ENCODE measurements at regions not wholly inside any gene's neighbourhood (a gene's known extent, or its start where the extent isn't known, plus 50 kb on each side); places are given as distances from the start of the nearest gene placed in this dataset.
A peak's percentile ranks its signal among the peaks of the same experiment; 100 is the strongest.
"Not testable (repeated sequence)": the region's sequence is repeated elsewhere in the genome, so short reads cannot be mapped to it uniquely, and the experiment has no call there.

- H3K9me3 Mint-ChIP-seq = no peaks in the 10 kb centered on the region
- no peak overlapping the region for H3K27ac Mint-ChIP-seq
- H3K4me3 Mint-ChIP-seq = no peak overlapping the region
- ATAC-seq (replicated peaks in 1 of 2) (no peak), DNase-seq (no peak)
- no peaks in the 10 kb centered on the region for H3K4me1 Mint-ChIP-seq (ENCODE audit: low read depth)
- H3K27me3 Mint-ChIP-seq (ENCODE audit: low read depth) = peaks cover 10% of the 10 kb centered on the region
- H3K36me3 Mint-ChIP-seq (ENCODE audit: insufficient read depth in 2 of 2) = no peaks in the 10 kb centered on the region
These were observed 76.5 kb upstream of the RAPGEF2 start for GRCh38 chr4:159026329-159026728.

GRCh38 chr4:159027535-159027934 is 75.3 kb upstream of the RAPGEF2 start:
- Mint-ChIP-seq H3K4me3 (no peak overlapping the region), H3K4me1 (ENCODE audit: low read depth) (no peaks in the 10 kb centered on the region), H3K9me3 (no peaks in the 10 kb centered on the region), H3K27me3 (ENCODE audit: low read depth) (peaks cover 16% of the 10 kb centered on the region), H3K27ac (no peak overlapping the region), H3K36me3 (ENCODE audit: insufficient read depth in 2 of 2) (no peaks in the 10 kb centered on the region)
- ATAC-seq (replicated peaks in 1 of 2) (no peak), DNase-seq (no peak)

GRCh38 chr4:159029481-159029880 is 73.4 kb upstream of the RAPGEF2 start:
- H3K27ac Mint-ChIP-seq = no peak overlapping the region
- peaks cover 11% of the 10 kb centered on the region for H3K27me3 Mint-ChIP-seq (ENCODE audit: low read depth)
- ATAC-seq (replicated peaks in 1 of 2) = no peak

GRCh38 chr4:159030297-159030696 is 72.6 kb upstream of the RAPGEF2 start:
- not testable (repeated sequence) for H3K4me1 Mint-ChIP-seq (ENCODE audit: low read depth); H3K9me3 Mint-ChIP-seq; H3K4me3 Mint-ChIP-seq; DNase-seq; H3K27ac Mint-ChIP-seq; ATAC-seq (replicated peaks in 1 of 2); H3K36me3 Mint-ChIP-seq (ENCODE audit: insufficient read depth in 2 of 2)
- H3K27me3 Mint-ChIP-seq (ENCODE audit: low read depth) = peaks cover 12% of the 10 kb centered on the region

More at GRCh38 chr4:159029481-159029880, 73.4 kb upstream of the RAPGEF2 start:
- H3K36me3 Mint-ChIP-seq (ENCODE audit: insufficient read depth in 2 of 2) = peaks cover 0 to 2% of the 10 kb centered on the region in 2 donors
- H3K4me1 Mint-ChIP-seq (ENCODE audit: low read depth) = no peaks in the 10 kb centered on the region
- H3K4me3 Mint-ChIP-seq = no peak overlapping the region
- DNase-seq = no peak
- H3K9me3 Mint-ChIP-seq = no peaks in the 10 kb centered on the region

DNA sequence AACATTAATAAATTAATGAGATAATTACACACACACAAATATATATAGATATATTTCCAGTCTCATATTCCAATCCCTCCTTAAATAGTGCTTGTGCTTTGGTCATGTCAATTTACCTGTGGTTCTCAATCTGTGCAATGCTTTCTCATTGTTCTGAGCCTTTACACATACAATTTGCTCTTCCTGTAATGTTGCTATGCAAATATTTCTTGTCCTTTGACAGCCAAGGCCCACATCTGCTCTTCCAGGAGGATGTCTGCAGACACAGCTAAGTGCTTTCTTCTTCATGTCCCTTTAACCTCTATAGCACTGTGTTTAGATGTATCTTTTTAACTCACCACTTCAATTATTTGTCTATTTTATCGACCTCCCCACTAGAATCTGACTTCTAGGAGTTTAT is 67.3 kb upstream of the RAPGEF2 start:
- Mint-ChIP-seq H3K36me3 (ENCODE audit: insufficient read depth in 2 of 2) (peaks cover 0 to 2% of the 10 kb centered on the region in 2 donors), H3K4me3 (no peak overlapping the region)

GRCh38 chr4:159038536-159038935 is 64.3 kb upstream of the RAPGEF2 start:
- no peak for DNase-seq
- peaks cover 4% of the 10 kb centered on the region for H3K4me1 Mint-ChIP-seq (ENCODE audit: low read depth)
- H3K36me3 Mint-ChIP-seq (ENCODE audit: insufficient read depth in 2 of 2) = no peaks in the 10 kb centered on the region
- H3K27me3 Mint-ChIP-seq (ENCODE audit: low read depth) = peaks cover 61% of the 10 kb centered on the region
- no peak overlapping the region for H3K4me3 Mint-ChIP-seq
- H3K9me3 Mint-ChIP-seq = no peaks in the 10 kb centered on the region
- H3K27ac Mint-ChIP-seq = no peak overlapping the region
- no peak for ATAC-seq (replicated peaks in 1 of 2)

More for the DNA sequence above, 67.3 kb upstream of the RAPGEF2 start:
- no peaks in the 10 kb centered on the region for H3K9me3 Mint-ChIP-seq
- DNase-seq (no peak), ATAC-seq (replicated peaks in 1 of 2) (no peak)
- H3K27me3 Mint-ChIP-seq (ENCODE audit: low read depth) = peaks cover 43% of the 10 kb centered on the region
- H3K27ac Mint-ChIP-seq = no peak overlapping the region
- H3K4me1 Mint-ChIP-seq (ENCODE audit: low read depth) = no peaks in the 10 kb centered on the region

- Mint-ChIP-seq H3K36me3 (ENCODE audit: insufficient read depth in 2 of 2) (no peaks in the 10 kb centered on the region), H3K4me3 (no peak overlapping the region), H3K4me1 (ENCODE audit: low read depth) (peaks cover 4% of the 10 kb centered on the region), H3K27me3 (ENCODE audit: low read depth) (peaks cover 75% of the 10 kb centered on the region), H3K27ac (no peak overlapping the region), H3K9me3 (no peaks in the 10 kb centered on the region)
- no peak for DNase-seq
- ATAC-seq (replicated peaks in 1 of 2) = no peak
These were observed 61.5 kb upstream of the RAPGEF2 start for GRCh38 chr4:159041054-159042034.

GRCh38 chr4:159042097-159042605 is 60.7 kb upstream of the RAPGEF2 start:
- Mint-ChIP-seq H3K9me3 (no peaks in the 10 kb centered on the region), H3K4me3 (no peak overlapping the region), H3K4me1 (ENCODE audit: low read depth) (peaks cover 5% of the 10 kb centered on the region), H3K36me3 (ENCODE audit: insufficient read depth in 2 of 2) (no peaks in the 10 kb centered on the region), H3K27ac (no peak overlapping the region), H3K27me3 (ENCODE audit: low read depth) (peaks cover 67% of the 10 kb centered on the region)
- ATAC-seq (replicated peaks in 1 of 2) (no peak), DNase-seq (no peak)

DNA sequence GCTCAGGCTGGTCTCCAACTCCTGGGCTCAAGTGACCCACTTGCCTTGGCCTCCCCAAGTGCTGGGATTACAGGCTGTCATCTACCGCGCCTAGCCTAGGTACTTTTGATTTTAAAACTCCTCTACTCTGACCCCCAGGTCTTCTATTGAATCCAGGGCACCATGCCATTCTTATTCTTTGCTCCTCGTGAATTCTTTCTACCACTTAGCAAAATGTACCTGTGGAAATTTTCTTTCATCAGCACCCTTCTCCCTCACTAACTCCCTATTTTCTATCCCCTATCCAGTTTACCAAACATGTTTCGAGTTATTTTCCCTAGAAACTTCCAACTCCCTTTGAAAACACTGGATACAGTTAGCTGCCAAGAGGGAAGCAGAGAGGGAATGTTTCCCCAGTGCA is 60.0 kb upstream of the RAPGEF2 start:
- H3K36me3 Mint-ChIP-seq (ENCODE audit: insufficient read depth in 2 of 2) = no peaks in the 10 kb centered on the region
- ATAC-seq (replicated peaks in 1 of 2) (no peak), DNase-seq (no peak)
- H3K27me3 Mint-ChIP-seq (ENCODE audit: low read depth) = peaks cover 69% of the 10 kb centered on the region
- H3K4me3 Mint-ChIP-seq = no peak overlapping the region
- H3K9me3 Mint-ChIP-seq = no peaks in the 10 kb centered on the region
- H3K27ac Mint-ChIP-seq = no peak overlapping the region
- peaks cover 12% of the 10 kb centered on the region for H3K4me1 Mint-ChIP-seq (ENCODE audit: low read depth)

- Mint-ChIP-seq H3K36me3 (ENCODE audit: insufficient read depth in 2 of 2) (no peaks in the 10 kb centered on the region), H3K4me1 (ENCODE audit: low read depth) (peaks cover 15% of the 10 kb centered on the region), H3K27me3 (ENCODE audit: low read depth) (peaks cover 59% of the 10 kb centered on the region), H3K4me3 (no peak overlapping the region), H3K9me3 (no peaks in the 10 kb centered on the region), H3K27ac (no peak overlapping the region)
- ATAC-seq (replicated peaks in 1 of 2) (no peak), DNase-seq (no peak)
These were observed 59.0 kb upstream of the RAPGEF2 start for GRCh38 chr4:159043861-159044260.

GRCh38 chr4:159045321-159045720 is 57.6 kb upstream of the RAPGEF2 start:
- Mint-ChIP-seq H3K27me3 (ENCODE audit: low read depth) (peaks cover 63% of the 10 kb centered on the region), H3K4me1 (ENCODE audit: low read depth) (peaks cover 15% of the 10 kb centered on the region), H3K36me3 (ENCODE audit: insufficient read depth in 2 of 2) (no peaks in the 10 kb centered on the region), H3K27ac (no peak overlapping the region), H3K4me3 (no peak overlapping the region), H3K9me3 (no peaks in the 10 kb centered on the region)
- DNase-seq (no peak), ATAC-seq (replicated peaks in 1 of 2) (no peak)

- Mint-ChIP-seq H3K9me3 (no peaks in the 10 kb centered on the region), H3K27me3 (ENCODE audit: low read depth) (peaks cover 53% of the 10 kb centered on the region), H3K27ac (no peak overlapping the region), H3K4me3 (no peak overlapping the region), H3K4me1 (ENCODE audit: low read depth) (peaks cover 22% of the 10 kb centered on the region), H3K36me3 (ENCODE audit: insufficient read depth in 2 of 2) (no peaks in the 10 kb centered on the region)
- no peak for DNase-seq
- no peak for ATAC-seq (replicated peaks in 1 of 2)
These were observed 56.2 kb upstream of the RAPGEF2 start for GRCh38 chr4:159046683-159047082.

DNA sequence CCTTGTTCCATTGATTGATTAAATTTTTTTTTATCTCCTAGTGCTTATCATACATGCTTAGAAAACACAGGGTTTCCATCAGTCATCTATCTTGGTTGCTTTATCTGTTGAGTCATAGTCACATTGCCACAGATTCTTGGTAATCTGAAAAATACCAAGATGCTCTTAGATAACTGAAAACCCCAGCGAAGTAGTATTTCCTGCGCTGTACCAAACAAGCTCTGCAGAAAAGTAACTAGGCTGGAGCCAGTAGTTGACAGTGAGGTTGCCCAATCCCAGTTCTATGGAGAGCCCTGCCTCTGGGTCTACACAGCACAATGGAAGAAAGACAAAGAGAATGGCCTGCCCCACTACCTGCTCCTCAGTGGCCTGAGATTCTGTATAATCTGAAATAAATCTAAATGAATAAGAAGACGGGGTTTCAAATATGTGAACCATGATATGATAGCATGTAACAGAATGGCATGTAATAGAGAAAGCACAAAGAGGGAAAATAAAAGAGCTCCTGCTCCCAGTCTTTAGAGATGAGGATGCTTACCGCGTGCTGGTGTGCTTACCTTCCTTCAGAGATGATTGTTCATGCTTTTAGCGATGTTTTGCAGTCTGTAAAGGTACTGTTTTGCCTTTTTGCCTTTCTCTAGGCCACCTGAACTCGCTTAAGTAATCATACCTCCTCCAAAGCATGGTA is 55.3 kb upstream of the RAPGEF2 start:
- H3K36me3 Mint-ChIP-seq (ENCODE audit: insufficient read depth in 2 of 2) = no peaks in the 10 kb centered on the region
- ATAC-seq (replicated peaks in 1 of 2) (peak; percentile 76 to 78), DNase-seq (peak in 1 of 2 donors; percentile 4)
- H3K27ac Mint-ChIP-seq = no peak overlapping the region
- H3K4me3 Mint-ChIP-seq = peak overlapping the region; percentile 15 to 20
- H3K4me1 Mint-ChIP-seq (ENCODE audit: low read depth) = peaks cover 22% of the 10 kb centered on the region
- peaks cover 44% of the 10 kb centered on the region for H3K27me3 Mint-ChIP-seq (ENCODE audit: low read depth)
- no peaks in the 10 kb centered on the region for H3K9me3 Mint-ChIP-seq

Measured in activated T-cell treated with anti-CD3 and anti-CD28 coated beads, Interleukin-2, amount 50 U/mL, for 72 hours (primary cell).